ENCODE measurements at regions not wholly inside any gene's neighbourhood (a gene's known extent, or its start where the extent isn't known, plus 50 kb on each side); places are given as distances from the start of the nearest gene placed in this dataset.

DNA sequence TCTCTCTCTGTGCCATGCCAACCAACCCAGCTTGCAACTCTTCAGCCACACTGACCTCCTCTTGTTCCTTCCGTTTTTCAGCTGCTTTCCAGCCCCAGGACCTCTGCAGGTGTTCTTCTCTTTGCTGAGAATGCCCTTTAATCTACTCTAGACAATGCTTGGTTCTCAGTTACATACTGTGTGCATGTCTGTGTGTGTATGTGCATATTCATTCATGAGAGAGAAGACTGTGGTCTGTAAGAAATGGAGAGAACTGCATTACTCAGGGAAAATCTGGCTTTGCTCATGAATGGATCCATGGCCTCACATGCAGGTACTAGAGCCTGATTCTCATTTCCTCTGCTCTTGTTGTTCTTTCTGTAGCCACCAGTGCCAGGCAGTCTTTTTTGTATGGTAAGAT is 636.9 kb upstream of the TENM3 start:
- H3K9ac ChIP-seq (ENCODE audit: low read depth in 1 of 3, low read length in 3 of 3): no peak overlapping the region
- H3K9me3 ChIP-seq (ENCODE audit: control insufficient read depth in 3 of 3, low read length in 3 of 3): no peaks in the 10 kb centered on the region
- no peak overlapping the region for H3K27ac ChIP-seq (ENCODE audit: low read depth, low read length)
- H3K4me1 ChIP-seq (ENCODE audit: control insufficient read depth in 3 of 3, insufficient read depth in 3 of 3, low read length in 3 of 3): no peaks in the 10 kb centered on the region
- no peaks in the 10 kb centered on the region for H3K27me3 ChIP-seq (ENCODE audit: control insufficient read depth in 3 of 3, insufficient read depth in 3 of 3, low read length in 3 of 3)
- H3K36me3 ChIP-seq (ENCODE audit: control insufficient read depth in 3 of 3, insufficient read depth in 3 of 3, low read length in 3 of 3): no peaks in the 10 kb centered on the region
- no peak overlapping the region for H3K4me3 ChIP-seq (ENCODE audit: low read length in 3 of 3)

- H3K9me3 ChIP-seq (ENCODE audit: control insufficient read depth in 3 of 3, low read length in 3 of 3): no peaks in the 10 kb centered on the region
- H3K27ac ChIP-seq (ENCODE audit: low read depth, low read length): no peak overlapping the region
- H3K9ac ChIP-seq (ENCODE audit: low read depth in 1 of 3, low read length in 3 of 3): no peak overlapping the region
- H3K36me3 ChIP-seq (ENCODE audit: control insufficient read depth in 3 of 3, insufficient read depth in 3 of 3, low read length in 3 of 3): no peaks in the 10 kb centered on the region
- no peaks in the 10 kb centered on the region for H3K27me3 ChIP-seq (ENCODE audit: control insufficient read depth in 3 of 3, insufficient read depth in 3 of 3, low read length in 3 of 3)
- H3K4me3 ChIP-seq (ENCODE audit: low read length in 3 of 3): no peak overlapping the region
- H3K4me1 ChIP-seq (ENCODE audit: control insufficient read depth in 3 of 3, insufficient read depth in 3 of 3, low read length in 3 of 3): no peaks in the 10 kb centered on the region
Observed at GRCh38 chr4:181608181-181608580, 635.0 kb upstream of the TENM3 start.

GRCh38 chr4:181611033-181611711 is 632.0 kb upstream of the TENM3 start:
- Histone ChIP-seq H3K9me3 (ENCODE audit: control insufficient read depth in 3 of 3, low read length in 3 of 3) (no peaks in the 10 kb centered on the region), H3K4me1 (ENCODE audit: control insufficient read depth in 3 of 3, insufficient read depth in 3 of 3, low read length in 3 of 3) (no peaks in the 10 kb centered on the region), H3K27ac (ENCODE audit: low read depth, low read length) (no peak overlapping the region), H3K27me3 (ENCODE audit: control insufficient read depth in 3 of 3, insufficient read depth in 3 of 3, low read length in 3 of 3) (no peaks in the 10 kb centered on the region), H3K36me3 (ENCODE audit: control insufficient read depth in 3 of 3, insufficient read depth in 3 of 3, low read length in 3 of 3) (no peaks in the 10 kb centered on the region), H3K4me3 (ENCODE audit: low read length in 3 of 3) (no peak overlapping the region), H3K9ac (ENCODE audit: low read depth in 1 of 3, low read length in 3 of 3) (no peak overlapping the region)

DNA sequence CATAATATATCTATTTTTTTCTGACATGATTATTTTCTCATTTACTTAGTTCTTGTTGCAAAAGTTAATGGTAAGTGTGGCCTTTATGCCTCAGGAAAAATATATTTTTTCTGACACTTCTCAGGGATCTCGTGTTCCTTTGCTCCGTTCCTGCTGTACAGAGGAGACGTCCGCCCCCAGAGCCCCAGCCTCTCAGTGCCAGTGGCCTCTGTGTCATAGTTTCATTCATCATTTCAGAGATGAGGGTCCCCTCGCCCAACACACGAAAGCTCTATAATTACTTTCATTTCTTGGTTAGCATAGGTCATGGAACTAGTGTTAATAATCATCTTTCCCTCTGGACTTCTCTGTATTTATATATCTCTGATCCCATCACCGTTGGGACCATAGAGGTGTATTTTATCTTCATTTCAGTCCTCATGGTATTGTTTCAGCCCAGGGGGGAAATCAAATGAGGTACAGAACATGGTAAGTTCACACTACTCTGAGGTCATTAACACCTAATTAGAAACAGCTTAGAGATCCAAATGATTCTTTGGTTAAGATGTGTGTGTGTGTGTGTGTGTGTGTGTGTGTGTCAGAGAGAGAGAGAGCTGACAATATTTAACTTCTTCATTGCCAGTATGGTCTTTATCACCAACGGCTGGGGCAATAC is 631.1 kb upstream of the TENM3 start:
- Histone ChIP-seq H3K4me1 (ENCODE audit: control insufficient read depth in 3 of 3, insufficient read depth in 3 of 3, low read length in 3 of 3) (no peaks in the 10 kb centered on the region), H3K9me3 (ENCODE audit: control insufficient read depth in 3 of 3, low read length in 3 of 3) (no peaks in the 10 kb centered on the region), H3K9ac (ENCODE audit: low read depth in 1 of 3, low read length in 3 of 3) (no peak overlapping the region), H3K27ac (ENCODE audit: low read depth, low read length) (no peak overlapping the region), H3K27me3 (ENCODE audit: control insufficient read depth in 3 of 3, insufficient read depth in 3 of 3, low read length in 3 of 3) (no peaks in the 10 kb centered on the region), H3K4me3 (ENCODE audit: low read length in 3 of 3) (no peak overlapping the region), H3K36me3 (ENCODE audit: control insufficient read depth in 3 of 3, insufficient read depth in 3 of 3, low read length in 3 of 3) (no peaks in the 10 kb centered on the region)

DNA sequence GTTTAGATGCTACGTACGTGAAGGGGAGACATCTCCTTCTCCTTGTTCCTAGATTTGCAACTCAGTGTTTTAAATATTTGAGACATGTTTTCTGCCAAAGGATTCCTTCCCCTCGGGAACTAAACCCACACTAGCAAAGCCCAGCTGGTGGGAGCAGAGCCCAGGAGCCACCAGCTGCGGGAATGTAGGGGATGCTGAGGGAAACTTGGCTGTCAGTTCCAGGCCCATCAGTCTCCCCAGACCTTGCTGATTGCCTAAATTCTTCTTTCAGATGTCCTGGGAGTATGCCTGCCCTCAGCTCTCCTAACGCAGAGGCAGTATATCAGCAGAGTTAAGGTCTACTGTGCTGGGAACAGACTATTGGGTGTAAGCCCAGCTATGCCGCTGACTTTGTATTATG is 630.0 kb upstream of the TENM3 start:
- H3K9me3 ChIP-seq (ENCODE audit: control insufficient read depth in 3 of 3, low read length in 3 of 3): no peaks in the 10 kb centered on the region
- no peaks in the 10 kb centered on the region for H3K27me3 ChIP-seq (ENCODE audit: control insufficient read depth in 3 of 3, insufficient read depth in 3 of 3, low read length in 3 of 3)
- no peak overlapping the region for H3K27ac ChIP-seq (ENCODE audit: low read depth, low read length)
- no peak overlapping the region for H3K4me3 ChIP-seq (ENCODE audit: low read length in 3 of 3)
- H3K4me1 ChIP-seq (ENCODE audit: control insufficient read depth in 3 of 3, insufficient read depth in 3 of 3, low read length in 3 of 3): no peaks in the 10 kb centered on the region
- no peak overlapping the region for H3K9ac ChIP-seq (ENCODE audit: low read depth in 1 of 3, low read length in 3 of 3)
- no peaks in the 10 kb centered on the region for H3K36me3 ChIP-seq (ENCODE audit: control insufficient read depth in 3 of 3, insufficient read depth in 3 of 3, low read length in 3 of 3)

- Histone ChIP-seq H3K4me3 (ENCODE audit: low read length in 3 of 3) (no peak overlapping the region), H3K36me3 (ENCODE audit: control insufficient read depth in 3 of 3, insufficient read depth in 3 of 3, low read length in 3 of 3) (no peaks in the 10 kb centered on the region), H3K27me3 (ENCODE audit: control insufficient read depth in 3 of 3, insufficient read depth in 3 of 3, low read length in 3 of 3) (no peaks in the 10 kb centered on the region), H3K27ac (ENCODE audit: low read depth, low read length) (no peak overlapping the region), H3K9ac (ENCODE audit: low read depth in 1 of 3, low read length in 3 of 3) (no peak overlapping the region), H3K9me3 (ENCODE audit: control insufficient read depth in 3 of 3, low read length in 3 of 3) (no peaks in the 10 kb centered on the region), H3K4me1 (ENCODE audit: control insufficient read depth in 3 of 3, insufficient read depth in 3 of 3, low read length in 3 of 3) (no peaks in the 10 kb centered on the region)
Observed at GRCh38 chr4:181618038-181618618, 625.1 kb upstream of the TENM3 start.

- no peaks in the 10 kb centered on the region for H3K27me3 ChIP-seq (ENCODE audit: control insufficient read depth in 3 of 3, insufficient read depth in 3 of 3, low read length in 3 of 3)
- no peak overlapping the region for H3K4me3 ChIP-seq (ENCODE audit: low read length in 3 of 3)
- H3K36me3 ChIP-seq (ENCODE audit: control insufficient read depth in 3 of 3, insufficient read depth in 3 of 3, low read length in 3 of 3): no peaks in the 10 kb centered on the region
- H3K27ac ChIP-seq (ENCODE audit: low read depth, low read length): no peak overlapping the region
- no peaks in the 10 kb centered on the region for H3K4me1 ChIP-seq (ENCODE audit: control insufficient read depth in 3 of 3, insufficient read depth in 3 of 3, low read length in 3 of 3)
- no peak overlapping the region for H3K9ac ChIP-seq (ENCODE audit: low read depth in 1 of 3, low read length in 3 of 3)
- H3K9me3 ChIP-seq (ENCODE audit: control insufficient read depth in 3 of 3, low read length in 3 of 3): no peaks in the 10 kb centered on the region
Observed at GRCh38 chr4:181618896-181619295, 624.3 kb upstream of the TENM3 start.

- Histone ChIP-seq H3K4me1 (ENCODE audit: control insufficient read depth in 3 of 3, insufficient read depth in 3 of 3, low read length in 3 of 3) (no peaks in the 10 kb centered on the region), H3K27me3 (ENCODE audit: control insufficient read depth in 3 of 3, insufficient read depth in 3 of 3, low read length in 3 of 3) (no peaks in the 10 kb centered on the region), H3K36me3 (ENCODE audit: control insufficient read depth in 3 of 3, insufficient read depth in 3 of 3, low read length in 3 of 3) (no peaks in the 10 kb centered on the region), H3K4me3 (ENCODE audit: low read length in 3 of 3) (no peak overlapping the region), H3K9ac (ENCODE audit: low read depth in 1 of 3, low read length in 3 of 3) (no peak overlapping the region), H3K27ac (ENCODE audit: low read depth, low read length) (no peak overlapping the region), H3K9me3 (ENCODE audit: control insufficient read depth in 3 of 3, low read length in 3 of 3) (no peaks in the 10 kb centered on the region)
Observed at GRCh38 chr4:181619651-181620050, 623.6 kb upstream of the TENM3 start.

GRCh38 chr4:181637186-181638105 is 605.8 kb upstream of the TENM3 start:
- H3K9me3 ChIP-seq (ENCODE audit: control insufficient read depth in 3 of 3, low read length in 3 of 3): no peaks in the 10 kb centered on the region
- H3K9ac ChIP-seq (ENCODE audit: low read depth in 1 of 3, low read length in 3 of 3): no peak overlapping the region
- no peaks in the 10 kb centered on the region for H3K27me3 ChIP-seq (ENCODE audit: control insufficient read depth in 3 of 3, insufficient read depth in 3 of 3, low read length in 3 of 3)
- no peaks in the 10 kb centered on the region for H3K36me3 ChIP-seq (ENCODE audit: control insufficient read depth in 3 of 3, insufficient read depth in 3 of 3, low read length in 3 of 3)
- H3K27ac ChIP-seq (ENCODE audit: low read depth, low read length): no peak overlapping the region
- H3K4me1 ChIP-seq (ENCODE audit: control insufficient read depth in 3 of 3, insufficient read depth in 3 of 3, low read length in 3 of 3): no peaks in the 10 kb centered on the region
- no peak overlapping the region for H3K4me3 ChIP-seq (ENCODE audit: low read length in 3 of 3)

DNA sequence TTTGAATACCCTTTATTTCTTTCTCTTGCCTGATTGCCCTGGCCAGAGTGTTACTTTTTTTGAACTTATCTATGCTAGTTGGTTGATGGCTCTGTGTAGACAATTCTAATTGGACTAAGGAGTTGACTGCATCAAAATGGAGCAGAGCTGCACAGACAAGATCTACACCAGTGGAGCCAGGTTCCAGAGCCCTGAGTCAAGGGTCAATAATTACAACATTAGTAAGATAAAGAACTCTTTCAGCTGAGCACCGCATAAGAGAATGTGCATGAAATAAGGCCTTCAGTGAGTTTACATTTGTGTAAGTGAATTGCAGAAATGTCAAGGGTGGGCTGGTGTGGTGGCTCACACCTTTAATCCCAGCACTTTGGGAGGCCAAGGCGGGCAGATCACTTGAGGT is 599.7 kb upstream of the TENM3 start:
- Histone ChIP-seq H3K36me3 (ENCODE audit: control insufficient read depth in 3 of 3, insufficient read depth in 3 of 3, low read length in 3 of 3) (no peaks in the 10 kb centered on the region), H3K27me3 (ENCODE audit: control insufficient read depth in 3 of 3, insufficient read depth in 3 of 3, low read length in 3 of 3) (peaks cover 0 to 5% (median 0%) of the 10 kb centered on the region in 3 donors), H3K27ac (ENCODE audit: low read depth, low read length) (no peak overlapping the region), H3K4me1 (ENCODE audit: control insufficient read depth in 3 of 3, insufficient read depth in 3 of 3, low read length in 3 of 3) (no peaks in the 10 kb centered on the region), H3K4me3 (ENCODE audit: low read length in 3 of 3) (no peak overlapping the region), H3K9ac (ENCODE audit: low read depth in 1 of 3, low read length in 3 of 3) (no peak overlapping the region), H3K9me3 (ENCODE audit: control insufficient read depth in 3 of 3, low read length in 3 of 3) (no peaks in the 10 kb centered on the region)

All from skeletal muscle tissue (tissue), 3 donors.